Liver (tissue), 7 donors: ENCODE measurements at regions not wholly inside any gene's neighbourhood (a gene's known extent, or its start where the extent isn't known, plus 50 kb on each side); places are given as distances from the start of the nearest gene placed in this dataset.

ENCODE experiments used
- DNase-seq: peaks from one replicate; pipeline ENCODE4 v3.0.0-alpha.2; 2017; ENCODE audit warnings: low spot score
- H3K27ac ChIP-seq, 2 donors: one replicate each; pipeline ENCODE4 v1.7.0; 2013; ENCODE audit warnings: inconsistent platforms in 2 of 2, low read length in 2 of 2, control low read depth in 1 of 2, low read depth in 1 of 2, mild to moderate bottlenecking in 1 of 2
- H3K27me3 ChIP-seq, 4 donors: one replicate each; pipeline versions ENCODE4 v1.6.1 to v1.7.0; 2013; ENCODE audit warnings: low read length in 3 of 4, inconsistent platforms in 1 of 4, mild to moderate bottlenecking in 1 of 4, moderate library complexity in 1 of 4; ENCODE audit not compliant: control insufficient read depth in 4 of 4, insufficient read depth in 4 of 4
- H3K36me3 ChIP-seq, 4 donors: one replicate each; pipeline versions ENCODE4 v1.6.1 to v1.7.0; 2013; ENCODE audit warnings: low read length in 3 of 4, mild to moderate bottlenecking in 3 of 4, low read depth in 1 of 4, moderate library complexity in 1 of 4; ENCODE audit not compliant: control insufficient read depth in 4 of 4, insufficient read depth in 3 of 4
- H3K4me1 ChIP-seq, 4 donors: one replicate each; pipeline versions ENCODE4 v1.6.1 to v1.7.0; 2013; ENCODE audit warnings: low read length in 3 of 4, mild to moderate bottlenecking in 3 of 4, moderate library complexity in 1 of 4; ENCODE audit not compliant: control insufficient read depth in 4 of 4, insufficient read depth in 4 of 4
- H3K4me3 ChIP-seq, 3 donors: one replicate each; pipeline versions ENCODE4 v1.6.1 to v1.7.0; 2013; ENCODE audit warnings: low read length in 3 of 3, control low read depth in 1 of 3, low read depth in 1 of 3, mild to moderate bottlenecking in 1 of 3
- H3K9ac ChIP-seq, 2 donors: one replicate each; pipeline ENCODE4 v1.7.0; 2013; ENCODE audit warnings: low read length in 2 of 2, mild to moderate bottlenecking in 2 of 2, moderate library complexity in 2 of 2, control low read depth in 1 of 2, low read depth in 1 of 2
- H3K9me3 ChIP-seq, 4 donors: one replicate each; pipeline versions ENCODE4 v1.6.1 to v1.7.0; 2013; ENCODE audit warnings: low read length in 3 of 4; ENCODE audit not compliant: control insufficient read depth in 4 of 4
- EGR1 ChIP-seq, 2 donors: IDR thresholded peaks; 2 replicates each; pipeline ENCODE4 v1.6.1; 2016 to 2018; ENCODE audit warnings: antibody characterized with exemption in 2 of 2, low read depth in 2 of 2
- FOXA1 ChIP-seq: IDR thresholded peaks from 2 replicates; pipeline ENCODE4 v1.6.1; 2016; ENCODE audit warnings: antibody characterized with exemption
- FOXA2 ChIP-seq: IDR thresholded peaks from 2 replicates; pipeline ENCODE4 v1.6.1; 2016; ENCODE audit warnings: antibody characterized with exemption
- HNF4A ChIP-seq, 2 donors: conservative IDR thresholded peaks; 2 replicates each; pipeline ENCODE4 v1.6.1; 2016; ENCODE audit warnings: antibody characterized with exemption in 2 of 2, mild to moderate bottlenecking in 2 of 2
- JUND ChIP-seq, 2 donors: IDR thresholded peaks; 2 replicates each; pipeline ENCODE4 v1.6.1; 2016; ENCODE audit warnings: antibody characterized with exemption in 2 of 2
- RAD21 ChIP-seq, 2 donors: IDR thresholded peaks; 2 replicates each; pipeline ENCODE4 v1.6.1; 2016; ENCODE audit warnings: antibody characterized with exemption in 2 of 2, mild to moderate bottlenecking in 2 of 2
- REST ChIP-seq: IDR thresholded peaks from 2 replicates; pipeline ENCODE4 v1.6.1; 2016; ENCODE audit warnings: antibody characterized with exemption, mild to moderate bottlenecking
- TAF1 ChIP-seq: conservative IDR thresholded peaks from 2 replicates; pipeline ENCODE4 v1.6.1; 2016; ENCODE audit warnings: antibody characterized with exemption, mild to moderate bottlenecking
- YY1 ChIP-seq: IDR thresholded peaks from 2 replicates; pipeline ENCODE4 v1.6.1; 2016; ENCODE audit warnings: antibody characterized with exemption, mild to moderate bottlenecking
- ZBTB33 ChIP-seq: IDR thresholded peaks from 2 replicates; pipeline ENCODE4 v1.6.1; 2016; ENCODE audit warnings: antibody characterized with exemption
- WGBS: extraction: QIAGEN DNeasy Blood & Tissue Kit; methylation state at CpG from one replicate; pipeline ENCODE4 v1.1.7; 2013; 5-methylcytosine and 5-hydroxymethylcytosine counted together
- donor health status: healthy.
- donor health status: healthy.
- donor health status: healthy.
- donor health status: healthy.

- TF ChIP-seq FOXA2 (no peak), TAF1 (no peak), HNF4A (conservative IDR thresholded peaks at IDR 0.05) (no peak), YY1 (no peak)
- Histone ChIP-seq H3K27me3 (peaks cover 0 to 3% (median 0%) of the 10 kb centered on the region in 4 donors), H3K4me3 (no peak overlapping the region), H3K36me3 (no peaks in the 10 kb centered on the region), H3K27ac (no peak overlapping the region), H3K4me1 (no peaks in the 10 kb centered on the region), H3K9me3 (no peaks in the 10 kb centered on the region), H3K9ac (no peak overlapping the region)
- no peak for DNase-seq
- 40% methylated on average over 1 of the region's 1 CpG for WGBS
Measured at GRCh38 chr15:97037080-97037479, 706.6 kb downstream of the NR2F2 start.

GRCh38 chr15:97045666-97046421, 715.3 kb downstream of the NR2F2 start:
- TF ChIP-seq FOXA1 (no peak), EGR1 (IDR thresholded peaks at IDR 0.05; ENCODE audit: low read depth in 2 of 2) (no peak), TAF1 (no peak), HNF4A (conservative IDR thresholded peaks at IDR 0.05) (no peak), RAD21 (IDR thresholded peaks at IDR 0.05) (no peak), YY1 (no peak), ZBTB33 (no peak), REST (no peak)
- H3K36me3 ChIP-seq, result no peaks in the 10 kb centered on the region
- no peaks in the 10 kb centered on the region for H3K9me3 ChIP-seq
- H3K4me3 ChIP-seq, result no peak overlapping the region
- no peaks in the 10 kb centered on the region for H3K4me1 ChIP-seq
- 63% methylated on average over 4 of the region's 4 CpGs for WGBS
- no peak overlapping the region for H3K9ac ChIP-seq
- no peak overlapping the region for H3K27ac ChIP-seq
- H3K27me3 ChIP-seq, result no peaks in the 10 kb centered on the region
- no peak for DNase-seq

- no peak overlapping the region for H3K9ac ChIP-seq
- TF ChIP-seq EGR1 (IDR thresholded peaks at IDR 0.05; ENCODE audit: low read depth in 2 of 2) (no peak), YY1 (no peak), JUND (IDR thresholded peaks at IDR 0.05) (no peak), TAF1 (no peak), FOXA1 (no peak)
- H3K4me3 ChIP-seq, result no peak overlapping the region
- no peaks in the 10 kb centered on the region for H3K36me3 ChIP-seq
- H3K27ac ChIP-seq, result no peak overlapping the region
- no peaks in the 10 kb centered on the region for H3K27me3 ChIP-seq
- H3K9me3 ChIP-seq, result peaks cover 0 to 2% (median 0%) of the 10 kb centered on the region in 4 donors
- H3K4me1 ChIP-seq, result no peaks in the 10 kb centered on the region
- 73% methylated on average over 3 of the region's 3 CpGs for WGBS
- no peak for DNase-seq
Measured at GRCh38 chr15:97052513-97052912, 722.0 kb downstream of the NR2F2 start.
